Thyroid gland (tissue), 4 donors: ENCODE measurements at regions not wholly inside any gene's neighbourhood (a gene's known extent, or its start where the extent isn't known, plus 50 kb on each side); places are given as distances from the start of the nearest gene placed in this dataset.

Source experiments
- CTCF ChIP-seq, 6 experiments: fragments of 200-600 bp in 3 of 6; fragments of 450-650 bp in 3 of 6; sonication (generic) in 3 of 6; IDR thresholded peaks; one replicate each; pipeline ENCODE4 v1.5.1; 2016 to 2019; ENCODE audit warnings: antibody characterized with exemption in 6 of 6, mild to moderate bottlenecking in 2 of 6, inconsistent platforms in 1 of 6, moderate library complexity in 1 of 6
- POLR2A ChIP-seq, 2 donors: fragments of 450-650 bp; IDR thresholded peaks; one replicate each; pipeline ENCODE4 v1.6.1; 2017; ENCODE audit warnings: antibody characterized with exemption in 2 of 2, mild to moderate bottlenecking in 2 of 2, moderate library complexity in 1 of 2

GRCh38 chr6:140073456-140073855 lies 699.0 kb upstream of the CITED2 start:
- no peak for TF ChIP-seq CTCF (IDR thresholded peaks at IDR 0.05)
- no peak for TF ChIP-seq POLR2A (IDR thresholded peaks at IDR 0.05)
